Naive thymus-derived CD8-positive, alpha-beta T cell (primary cell): ENCODE measurements at regions not wholly inside any gene's neighbourhood (a gene's known extent, or its start where the extent isn't known, plus 50 kb on each side); places are given as distances from the start of the nearest gene placed in this dataset.
A peak's percentile ranks its signal among the peaks of the same experiment; 100 is the strongest.

Source experiments
- ATAC-seq, 2 donors: fragments of 150-1000 bp; cut with Tn5 transposase in 1 of 2; sonication (Bioruptor Pico), chemical (Tn5 transposase) in 1 of 2; 1 replicate in 1 of 2; 2 replicates in 1 of 2; pipeline ENCODE4 v1.10.0; 2021; ENCODE audit warnings: mild to moderate bottlenecking in 2 of 2, moderate library complexity in 2 of 2
- POLR2A ChIA-PET: fragments of 350-600 bp; sonication (Branson Sonifier 250); formaldehyde crosslinking; loops from one replicate; lab custom pipeline; 2021; ENCODE audit warnings: antibody characterized with exemption; lab: Charles Lee
- DNase-seq, 10 donors: peaks; one replicate each; pipeline versions ENCODE4 v3.0.0 to v3.0.0-alpha.2; 2020 to 2022
- H3K27ac Mint-ChIP-seq, 10 donors: one replicate each; pipeline ENCODE4 v1.8.0; 2020 to 2022; ENCODE audit warnings: mild to moderate bottlenecking in 10 of 10, mixed read lengths in 10 of 10, moderate library complexity in 4 of 10, inconsistent platforms in 1 of 10
- H3K27me3 Mint-ChIP-seq, 5 donors: one replicate each; pipeline ENCODE4 v1.8.0; 2021 to 2022; ENCODE audit warnings: mixed read lengths in 5 of 5
- H3K36me3 Mint-ChIP-seq, 3 donors: one replicate each; pipeline ENCODE4 v1.8.0; 2020 to 2022; ENCODE audit warnings: mixed read lengths in 3 of 3, mild to moderate bottlenecking in 2 of 3, inconsistent platforms in 1 of 3
- H3K4me1 Mint-ChIP-seq, 4 donors: one replicate each; pipeline ENCODE4 v1.8.0; 2021 to 2022; ENCODE audit warnings: mixed read lengths in 4 of 4
- H3K4me3 Mint-ChIP-seq, 10 donors: one replicate each; pipeline ENCODE4 v1.8.0; 2020 to 2022; ENCODE audit warnings: mild to moderate bottlenecking in 10 of 10, mixed read lengths in 10 of 10, moderate library complexity in 6 of 10, inconsistent platforms in 1 of 10
- H3K9me3 Mint-ChIP-seq, 9 donors: one replicate each; pipeline ENCODE4 v1.8.0; 2020 to 2022; ENCODE audit warnings: mixed read lengths in 9 of 9, mild to moderate bottlenecking in 3 of 9, inconsistent platforms in 1 of 9, moderate library complexity in 1 of 9

- ATAC-seq (no peak), DNase-seq (no peak)
- Mint-ChIP-seq H3K27me3 (peaks cover 0 to 3% (median 0%) of the 10 kb centered on the region in 5 donors), H3K27ac (no peak overlapping the region), H3K4me1 (no peaks in the 10 kb centered on the region), H3K36me3 (no peaks in the 10 kb centered on the region), H3K9me3 (peaks cover 0 to 9% (median 0%) of the 10 kb centered on the region in 9 donors), H3K4me3 (no peak overlapping the region)
- POLR2A ChIA-PET = no interaction called here
These were observed 225.3 kb downstream of the TGFB2 start for GRCh38 chr1:218570456-218570855.

- peaks cover 0 to 3% (median 0%) of the 10 kb centered on the region in 5 donors for H3K27me3 Mint-ChIP-seq
- no peak overlapping the region for H3K27ac Mint-ChIP-seq
- no peak overlapping the region for H3K4me3 Mint-ChIP-seq
- peaks cover 0 to 9% (median 0%) of the 10 kb centered on the region in 9 donors for H3K9me3 Mint-ChIP-seq
- POLR2A ChIA-PET = no interaction called here
- no peak for ATAC-seq
- H3K4me1 Mint-ChIP-seq = no peaks in the 10 kb centered on the region
- no peak for DNase-seq
- H3K36me3 Mint-ChIP-seq = no peaks in the 10 kb centered on the region
These were observed 226.4 kb downstream of the TGFB2 start for GRCh38 chr1:218571491-218571890.

GRCh38 chr1:218572050-218572449 is 226.9 kb downstream of the TGFB2 start:
- DNase-seq (no peak), ATAC-seq (no peak)
- H3K27me3 Mint-ChIP-seq = peaks cover 0 to 3% (median 0%) of the 10 kb centered on the region in 5 donors
- no peak overlapping the region for H3K4me3 Mint-ChIP-seq
- H3K9me3 Mint-ChIP-seq = peaks cover 0 to 9% (median 0%) of the 10 kb centered on the region in 9 donors
- POLR2A ChIA-PET = no interaction called here
- H3K36me3 Mint-ChIP-seq = no peaks in the 10 kb centered on the region
- H3K4me1 Mint-ChIP-seq = no peaks in the 10 kb centered on the region
- no peak overlapping the region for H3K27ac Mint-ChIP-seq

- Mint-ChIP-seq H3K4me1 (no peaks in the 10 kb centered on the region), H3K4me3 (no peak overlapping the region), H3K27me3 (peaks cover 0 to 3% (median 0%) of the 10 kb centered on the region in 5 donors), H3K27ac (no peak overlapping the region), H3K9me3 (peaks cover 0 to 9% (median 0%) of the 10 kb centered on the region in 9 donors), H3K36me3 (no peaks in the 10 kb centered on the region)
- ATAC-seq (no peak), DNase-seq (no peak)
- POLR2A ChIA-PET = no interaction called here
These were observed 228.8 kb downstream of the TGFB2 start for GRCh38 chr1:218573925-218574324.

- H3K27ac Mint-ChIP-seq = no peak overlapping the region
- no peaks in the 10 kb centered on the region for H3K4me1 Mint-ChIP-seq
- ATAC-seq = no peak
- peaks cover 0 to 3% (median 0%) of the 10 kb centered on the region in 5 donors for H3K27me3 Mint-ChIP-seq
- no peaks in the 10 kb centered on the region for H3K36me3 Mint-ChIP-seq
- POLR2A ChIA-PET = no interaction called here
- H3K9me3 Mint-ChIP-seq = peaks cover 0 to 9% (median 0%) of the 10 kb centered on the region in 9 donors
- no peak for DNase-seq
- H3K4me3 Mint-ChIP-seq = no peak overlapping the region
These were observed 229.9 kb downstream of the TGFB2 start for GRCh38 chr1:218575079-218575478.

GRCh38 chr1:218575856-218576255 is 230.7 kb downstream of the TGFB2 start:
- POLR2A ChIA-PET = no interaction called here
- H3K4me1 Mint-ChIP-seq = no peaks in the 10 kb centered on the region
- H3K36me3 Mint-ChIP-seq = no peaks in the 10 kb centered on the region
- peaks cover 0 to 3% (median 0%) of the 10 kb centered on the region in 5 donors for H3K27me3 Mint-ChIP-seq
- ATAC-seq = no peak
- no peak overlapping the region for H3K4me3 Mint-ChIP-seq
- no peak for DNase-seq
- no peak overlapping the region for H3K27ac Mint-ChIP-seq
- peaks cover 0 to 9% (median 0%) of the 10 kb centered on the region in 9 donors for H3K9me3 Mint-ChIP-seq

- H3K36me3 Mint-ChIP-seq = no peaks in the 10 kb centered on the region
- POLR2A ChIA-PET = no interaction called here
- no peak overlapping the region for H3K27ac Mint-ChIP-seq
- ATAC-seq = no peak
- H3K4me3 Mint-ChIP-seq = no peak overlapping the region
- H3K27me3 Mint-ChIP-seq = peaks cover 2 to 15% (median 5%) of the 10 kb centered on the region in 5 donors
- H3K9me3 Mint-ChIP-seq = peaks cover 0 to 19% (median 4%) of the 10 kb centered on the region in 9 donors
- no peaks in the 10 kb centered on the region for H3K4me1 Mint-ChIP-seq
- no peak for DNase-seq
These were observed 237.5 kb downstream of the TGFB2 start for GRCh38 chr1:218582646-218583045.

- Mint-ChIP-seq H3K36me3 (no peaks in the 10 kb centered on the region), H3K9me3 (peaks cover 0 to 19% (median 4%) of the 10 kb centered on the region in 9 donors), H3K4me3 (no peak overlapping the region), H3K27me3 (peaks cover 3 to 18% (median 8%) of the 10 kb centered on the region in 5 donors), H3K27ac (no peak overlapping the region), H3K4me1 (no peaks in the 10 kb centered on the region)
- ATAC-seq (no peak), DNase-seq (no peak)
- POLR2A ChIA-PET = no interaction called here
These were observed 239.5 kb downstream of the TGFB2 start for GRCh38 chr1:218584418-218585155.

GRCh38 chr1:218585511-218586184 is 240.5 kb downstream of the TGFB2 start:
- POLR2A ChIA-PET = no interaction called here
- DNase-seq (no peak), ATAC-seq (no peak)
- H3K27me3 Mint-ChIP-seq = peaks cover 4 to 28% (median 8%) of the 10 kb centered on the region in 5 donors
- H3K27ac Mint-ChIP-seq = peak overlapping the region in 1 of 10 donors; percentile 73
- H3K36me3 Mint-ChIP-seq = no peaks in the 10 kb centered on the region
- H3K4me3 Mint-ChIP-seq = no peak overlapping the region
- no peaks in the 10 kb centered on the region for H3K4me1 Mint-ChIP-seq
- H3K9me3 Mint-ChIP-seq = peaks cover 0 to 19% (median 4%) of the 10 kb centered on the region in 9 donors

- Mint-ChIP-seq H3K9me3 (peaks cover 0 to 13% (median 4%) of the 10 kb centered on the region in 9 donors), H3K4me1 (no peaks in the 10 kb centered on the region), H3K27ac (no peak overlapping the region), H3K36me3 (no peaks in the 10 kb centered on the region), H3K4me3 (no peak overlapping the region), H3K27me3 (peaks cover 4 to 29% (median 8%) of the 10 kb centered on the region in 5 donors)
- POLR2A ChIA-PET = no interaction called here
- DNase-seq (no peak), ATAC-seq (no peak)
These were observed 242.8 kb downstream of the TGFB2 start for GRCh38 chr1:218587900-218588299.

- H3K4me1 Mint-ChIP-seq = no peaks in the 10 kb centered on the region
- H3K27me3 Mint-ChIP-seq = peaks cover 4 to 29% (median 8%) of the 10 kb centered on the region in 5 donors
- no peak overlapping the region for H3K27ac Mint-ChIP-seq
- no peaks in the 10 kb centered on the region for H3K36me3 Mint-ChIP-seq
- no peak for ATAC-seq
- peaks cover 0 to 9% (median 2%) of the 10 kb centered on the region in 9 donors for H3K9me3 Mint-ChIP-seq
- no peak for DNase-seq
- H3K4me3 Mint-ChIP-seq = no peak overlapping the region
- POLR2A ChIA-PET = no interaction called here
These were observed 243.5 kb downstream of the TGFB2 start for GRCh38 chr1:218588540-218589172.

GRCh38 chr1:218589487-218589886 is 244.4 kb downstream of the TGFB2 start:
- POLR2A ChIA-PET = no interaction called here
- peaks cover 5 to 29% (median 8%) of the 10 kb centered on the region in 5 donors for H3K27me3 Mint-ChIP-seq

GRCh38 chr1:218591966-218592365 is 246.8 kb downstream of the TGFB2 start:
- Mint-ChIP-seq H3K9me3 (peaks cover 0 to 2% (median 0%) of the 10 kb centered on the region in 9 donors), H3K4me1 (no peaks in the 10 kb centered on the region), H3K27ac (no peak overlapping the region), H3K27me3 (peaks cover 0 to 44% (median 4%) of the 10 kb centered on the region in 5 donors), H3K4me3 (no peak overlapping the region), H3K36me3 (no peaks in the 10 kb centered on the region)
- POLR2A ChIA-PET = no interaction called here
- DNase-seq (no peak), ATAC-seq (no peak)

More at GRCh38 chr1:218589487-218589886, 244.4 kb downstream of the TGFB2 start:
- DNase-seq (no peak), ATAC-seq (no peak)
- Mint-ChIP-seq H3K27ac (no peak overlapping the region), H3K4me3 (no peak overlapping the region), H3K9me3 (peaks cover 0 to 3% (median 0%) of the 10 kb centered on the region in 9 donors), H3K4me1 (no peaks in the 10 kb centered on the region), H3K36me3 (no peaks in the 10 kb centered on the region)
